Neural progenitor cell (in vitro differentiated cells): ENCODE measurements at regions not wholly inside any gene's neighbourhood (a gene's known extent, or its start where the extent isn't known, plus 50 kb on each side); places are given as distances from the start of the nearest gene placed in this dataset.

Source experiments
- EZH2 ChIP-seq: fragments of 200-600 bp; sonication (generic); IDR thresholded peaks from 2 replicates; pipeline ENCODE4 v1.6.1; 2017; ENCODE audit warnings: antibody characterized with exemption, mild to moderate bottlenecking, moderate library complexity
- TF ChIP-seq, protein P1 (sequence below): fragments of 200-600 bp; sonication (generic); IDR thresholded peaks from 2 replicates; pipeline ENCODE4 v1.5.1; 2017; ENCODE audit warnings: antibody characterized with exemption, mild to moderate bottlenecking

DNA sequence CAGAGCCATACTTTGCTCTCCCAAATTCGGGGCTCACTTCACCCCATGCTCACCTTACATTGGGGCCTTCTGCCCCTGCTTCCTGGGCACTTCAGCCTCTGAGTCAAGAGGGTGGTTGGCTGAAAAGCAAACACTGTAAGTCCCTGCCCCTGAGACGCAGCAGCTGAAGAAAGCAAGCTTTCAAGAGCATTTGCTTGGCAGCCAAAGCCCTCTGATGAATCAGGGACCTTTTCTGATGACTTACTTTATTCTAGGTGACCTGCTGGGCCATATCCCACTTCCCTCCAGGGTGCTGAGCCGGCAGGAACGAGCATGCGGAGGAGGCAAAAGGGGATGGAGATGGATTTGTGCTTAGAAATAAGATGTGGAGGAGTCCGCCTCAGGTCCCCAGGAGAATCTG lies 147.0 kb upstream of the TNRC6C start:
- TF ChIP-seq, protein P1, sequence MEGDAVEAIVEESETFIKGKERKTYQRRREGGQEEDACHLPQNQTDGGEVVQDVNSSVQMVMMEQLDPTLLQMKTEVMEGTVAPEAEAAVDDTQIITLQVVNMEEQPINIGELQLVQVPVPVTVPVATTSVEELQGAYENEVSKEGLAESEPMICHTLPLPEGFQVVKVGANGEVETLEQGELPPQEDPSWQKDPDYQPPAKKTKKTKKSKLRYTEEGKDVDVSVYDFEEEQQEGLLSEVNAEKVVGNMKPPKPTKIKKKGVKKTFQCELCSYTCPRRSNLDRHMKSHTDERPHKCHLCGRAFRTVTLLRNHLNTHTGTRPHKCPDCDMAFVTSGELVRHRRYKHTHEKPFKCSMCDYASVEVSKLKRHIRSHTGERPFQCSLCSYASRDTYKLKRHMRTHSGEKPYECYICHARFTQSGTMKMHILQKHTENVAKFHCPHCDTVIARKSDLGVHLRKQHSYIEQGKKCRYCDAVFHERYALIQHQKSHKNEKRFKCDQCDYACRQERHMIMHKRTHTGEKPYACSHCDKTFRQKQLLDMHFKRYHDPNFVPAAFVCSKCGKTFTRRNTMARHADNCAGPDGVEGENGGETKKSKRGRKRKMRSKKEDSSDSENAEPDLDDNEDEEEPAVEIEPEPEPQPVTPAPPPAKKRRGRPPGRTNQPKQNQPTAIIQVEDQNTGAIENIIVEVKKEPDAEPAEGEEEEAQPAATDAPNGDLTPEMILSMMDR, result no peak
- no peak for TF ChIP-seq EZH2
